GM12872 (cell line): ENCODE measurements at regions not wholly inside any gene's neighbourhood (a gene's known extent, or its start where the extent isn't known, plus 50 kb on each side); places are given as distances from the start of the nearest gene placed in this dataset.

Experiments
- CTCF ChIP-seq: IDR thresholded peaks from 3 replicates; pipeline ENCODE4 v1.5.1; 2011; ENCODE audit warnings: low read depth, mild to moderate bottlenecking, low read length, moderate library complexity; ENCODE audit not compliant: insufficient read depth

- no peak for TF ChIP-seq CTCF
Measured at GRCh38 chr2:126835831-126836230, 62.9 kb upstream of the TEX51 start.

GRCh38 chr2:126836761-126837679, 61.7 kb upstream of the TEX51 start:
- TF ChIP-seq CTCF: no peak

GRCh38 chr2:126837966-126838715, 60.5 kb upstream of the TEX51 start:
- no peak for TF ChIP-seq CTCF

- TF ChIP-seq CTCF: no peak
Measured at GRCh38 chr2:126838716-126838985, 60.0 kb upstream of the TEX51 start.

- no peak for TF ChIP-seq CTCF
Measured at GRCh38 chr2:126839796-126840195, 58.9 kb upstream of the TEX51 start.

- TF ChIP-seq CTCF: no peak
Measured at GRCh38 chr2:126843081-126843480, 55.6 kb upstream of the TEX51 start.

GRCh38 chr2:126846241-126846640, 52.4 kb upstream of the TEX51 start:
- no peak for TF ChIP-seq CTCF
